ENCODE measurements at regions not wholly inside any gene's neighbourhood (a gene's known extent, or its start where the extent isn't known, plus 50 kb on each side); places are given as distances from the start of the nearest gene placed in this dataset.

DNA sequence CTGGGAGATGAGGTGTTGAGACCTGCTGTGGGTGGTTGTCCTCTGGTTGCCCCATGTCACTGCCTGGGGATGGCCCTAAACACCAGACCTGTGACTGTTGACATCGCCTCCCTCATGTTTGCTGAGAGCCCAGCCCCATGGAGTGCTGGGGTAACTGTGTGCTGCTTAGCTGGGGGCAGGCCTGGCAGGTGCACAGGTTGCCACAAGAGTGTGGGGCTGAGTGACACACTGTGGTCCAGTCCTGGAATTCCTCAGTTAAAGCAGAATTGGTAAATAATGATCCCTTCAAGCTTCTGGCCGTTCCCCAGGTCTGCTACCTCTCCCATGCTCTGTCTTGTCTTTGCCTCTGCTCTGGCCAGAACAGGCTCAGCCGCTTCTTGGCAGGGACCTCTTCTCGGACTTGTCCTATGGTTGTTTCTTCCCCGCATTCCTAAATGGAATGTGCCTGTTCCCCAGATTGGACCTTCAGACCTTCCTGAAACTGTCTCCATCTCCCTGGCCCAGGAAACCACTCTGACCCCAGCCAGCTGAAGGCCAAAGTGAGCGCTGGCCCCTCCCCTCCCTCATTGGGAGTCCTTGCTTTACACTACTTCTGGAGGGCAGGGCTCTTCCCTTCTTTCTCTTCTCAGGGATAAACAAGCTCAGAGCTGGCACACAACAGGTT is 61.2 kb upstream of the PITX1 start:
- Histone ChIP-seq H3K9ac (ENCODE audit: control insufficient read depth, insufficient read depth, low read length) (no peak overlapping the region), H3K4me3 (no peak overlapping the region), H4K20me1 (ENCODE audit: control insufficient read depth, insufficient read depth) (no peaks in the 10 kb centered on the region), H3K79me2 (ENCODE audit: control insufficient read depth, insufficient read depth, low read length) (no peaks in the 10 kb centered on the region), H3K4me2 (ENCODE audit: control insufficient read depth, insufficient read depth) (no peak overlapping the region), H3K27me3 (replicated peaks in 1 of 2; ENCODE audit: control insufficient read depth in 2 of 2, insufficient read depth in 2 of 2, low read length in 1 of 2) (peaks cover 0 to 6% of the 10 kb centered on the region in 2 experiments), H2AFZ (ENCODE audit: control insufficient read depth, low read depth, low read length) (no peak overlapping the region), H3K4me1 (ENCODE audit: control insufficient read depth, insufficient read depth, low read length) (no peaks in the 10 kb centered on the region), H3K36me3 (ENCODE audit: control insufficient read depth in 2 of 2, insufficient read depth in 2 of 2, low read length in 1 of 2) (no peaks in the 10 kb centered on the region), H3K9me3 (replicated peaks; ENCODE audit: control insufficient read depth, insufficient read depth, low read length) (no peaks in the 10 kb centered on the region), H3K27ac (ENCODE audit: control insufficient read depth, insufficient read depth) (no peak overlapping the region)
- WGBS (ENCODE audit: insufficient coverage, insufficient replicate concordance, low lambda C conversion rate, missing lambda C conversion rate): 32% methylated on average over 6 of the region's 6 CpGs
- no TSS peak for BruUV-seq (replicated peaks)
- no peak for DNase-seq (ENCODE audit: low read depth, low spot score)
- TF ChIP-seq ZNF687 (IDR thresholded peaks at IDR 0.05) (no peak), NRF1 (conservative IDR thresholded peaks at IDR 0.05; ENCODE audit: low read depth, low read length) (no peak), GATAD2B (conservative IDR thresholded peaks at IDR 0.05; ENCODE audit: low read depth) (no peak)
- TF ChIP-seq, protein P1, sequence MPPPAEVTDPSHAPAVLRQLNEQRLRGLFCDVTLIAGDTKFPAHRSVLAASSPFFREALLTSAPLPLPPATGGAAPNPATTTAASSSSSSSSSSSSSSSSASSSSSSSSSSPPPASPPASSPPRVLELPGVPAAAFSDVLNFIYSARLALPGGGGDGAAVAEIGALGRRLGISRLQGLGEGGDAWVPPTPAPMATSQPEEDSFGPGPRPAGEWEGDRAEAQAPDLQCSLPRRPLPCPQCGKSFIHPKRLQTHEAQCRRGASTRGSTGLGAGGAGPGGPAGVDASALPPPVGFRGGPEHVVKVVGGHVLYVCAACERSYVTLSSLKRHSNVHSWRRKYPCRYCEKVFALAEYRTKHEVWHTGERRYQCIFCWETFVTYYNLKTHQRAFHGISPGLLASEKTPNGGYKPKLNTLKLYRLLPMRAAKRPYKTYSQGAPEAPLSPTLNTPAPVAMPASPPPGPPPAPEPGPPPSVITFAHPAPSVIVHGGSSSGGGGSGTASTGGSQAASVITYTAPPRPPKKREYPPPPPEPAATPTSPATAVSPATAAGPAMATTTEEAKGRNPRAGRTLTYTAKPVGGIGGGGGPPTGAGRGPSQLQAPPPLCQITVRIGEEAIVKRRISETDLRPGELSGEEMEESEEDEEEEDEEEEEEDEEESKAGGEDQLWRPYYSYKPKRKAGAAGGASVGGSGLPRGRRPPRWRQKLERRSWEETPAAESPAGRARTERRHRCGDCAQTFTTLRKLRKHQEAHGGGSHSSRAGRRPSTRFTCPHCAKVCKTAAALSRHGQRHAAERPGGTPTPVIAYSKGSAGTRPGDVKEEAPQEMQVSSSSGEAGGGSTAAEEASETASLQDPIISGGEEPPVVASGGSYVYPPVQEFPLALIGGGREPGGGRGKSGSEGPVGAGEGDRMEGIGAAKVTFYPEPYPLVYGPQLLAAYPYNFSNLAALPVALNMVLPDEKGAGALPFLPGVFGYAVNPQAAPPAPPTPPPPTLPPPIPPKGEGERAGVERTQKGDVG (CRISPR knock-in tag; IDR thresholded peaks at IDR 0.05): no peak
- no peak for ATAC-seq
- ChIA-PET SMC1A (ENCODE audit: uncharacterized antibody, unreplicated experiment) (interaction anchor here (1.2 kb wide), 1 partner anchor 16 kb away, joined by 3 read pairs; no protein-coding TSS in a partner anchor), POLR2A (no interaction called here), CTCF (no interaction called here), RAD21 (ENCODE audit: unreplicated experiment) (no interaction called here)
- no peak for FAIRE-seq
- intact Hi-C loops (cut with micrococcal nuclease; ENCODE audit: unreplicated experiment): no loop called here
- in situ Hi-C loops (cut with MboI): no loop called here
